ENCODE measurements at regions not wholly inside any gene's neighbourhood (a gene's known extent, or its start where the extent isn't known, plus 50 kb on each side); places are given as distances from the start of the nearest gene placed in this dataset.
"Not testable (repeated sequence)": the region's sequence is repeated elsewhere in the genome, so short reads cannot be mapped to it uniquely, and the experiment has no call there.

- DNase-seq = no peak
These were observed 333.5 kb downstream of the TSHZ3 start for GRCh38 chr19:31015778-31016177.

- DNase-seq = no peak
These were observed 334.6 kb downstream of the TSHZ3 start for GRCh38 chr19:31014668-31015067.

- DNase-seq = no peak
These were observed 335.7 kb downstream of the TSHZ3 start for GRCh38 chr19:31013384-31014020.

GRCh38 chr19:31002518-31003244 lies 346.6 kb downstream of the TSHZ3 start:
- no peak for DNase-seq

GRCh38 chr19:31001991-31002390 lies 347.2 kb downstream of the TSHZ3 start:
- DNase-seq = no peak

- DNase-seq = no peak
These were observed 348.3 kb downstream of the TSHZ3 start for GRCh38 chr19:31000913-31001312.

GRCh38 chr19:30999726-31000125 lies 349.5 kb downstream of the TSHZ3 start:
- DNase-seq = no peak

GRCh38 chr19:30997222-30997621 lies 352.0 kb downstream of the TSHZ3 start:
- no peak for DNase-seq

- DNase-seq = no peak
These were observed 370.6 kb downstream of the TSHZ3 start for GRCh38 chr19:30978639-30979038.

GRCh38 chr19:30969591-30969990 lies 379.6 kb downstream of the TSHZ3 start:
- no peak for DNase-seq

GRCh38 chr19:30968841-30969399 lies 380.3 kb downstream of the TSHZ3 start:
- no peak for DNase-seq

- DNase-seq = no peak
These were observed 381.0 kb downstream of the TSHZ3 start for GRCh38 chr19:30968210-30968609.

- no peak for DNase-seq
These were observed 382.8 kb downstream of the TSHZ3 start for GRCh38 chr19:30966486-30966885.

GRCh38 chr19:30959011-30959410 lies 390.2 kb downstream of the TSHZ3 start:
- no peak for DNase-seq

- no peak for DNase-seq
These were observed 393.8 kb downstream of the TSHZ3 start for GRCh38 chr19:30955112-30956104.

- not testable (repeated sequence) for DNase-seq
These were observed 404.8 kb downstream of the TSHZ3 start for GRCh38 chr19:30944276-30944932.

GRCh38 chr19:30943101-30943843 lies 406.0 kb downstream of the TSHZ3 start:
- DNase-seq = no peak

- no peak for DNase-seq
These were observed 406.6 kb downstream of the TSHZ3 start for GRCh38 chr19:30942636-30943035.

GRCh38 chr19:30941591-30941990 lies 407.6 kb downstream of the TSHZ3 start:
- DNase-seq = no peak

GRCh38 chr19:30936276-30936675 lies 413.0 kb downstream of the TSHZ3 start:
- DNase-seq = no peak

- DNase-seq = no peak
These were observed 414.1 kb downstream of the TSHZ3 start for GRCh38 chr19:30935146-30935545.

GRCh38 chr19:30933454-30933853 lies 415.8 kb downstream of the TSHZ3 start:
- DNase-seq = not testable (repeated sequence)
